ENCODE measurements at regions not wholly inside any gene's neighbourhood (a gene's known extent, or its start where the extent isn't known, plus 50 kb on each side); places are given as distances from the start of the nearest gene placed in this dataset.

DNA sequence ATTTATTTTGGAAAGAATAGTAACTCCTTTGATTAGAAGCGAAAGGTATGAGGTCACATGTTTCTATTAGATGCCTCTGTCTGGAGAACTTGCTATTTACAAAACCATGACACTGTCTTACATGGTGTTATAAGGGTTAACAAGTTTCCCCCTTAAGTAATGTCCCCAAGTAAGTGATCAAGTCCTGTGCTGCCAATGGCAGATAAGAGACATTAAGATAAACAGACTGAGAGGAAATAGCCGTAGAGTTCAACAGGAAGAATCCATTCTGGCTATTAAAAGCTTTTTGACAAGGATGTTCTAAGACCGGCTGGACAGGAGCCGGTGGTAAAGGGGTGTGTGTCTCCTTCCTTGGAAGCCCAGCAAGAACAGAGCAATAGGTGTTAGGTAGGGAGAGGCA, 257.5 kb downstream of the GADD45G start:
- POLR2A ChIA-PET, result no interaction called here
- no peaks in the 10 kb centered on the region for H3K9me3 ChIP-seq (ENCODE audit: control insufficient read depth in 1 of 2, insufficient read depth in 1 of 2, low read depth in 1 of 2, low read length in 2 of 2)
- H3K9ac ChIP-seq (ENCODE audit: low read length), result no peak overlapping the region
- H3K79me2 ChIP-seq (ENCODE audit: insufficient read depth, low read length), result no peaks in the 10 kb centered on the region
- no peak overlapping the region for H3K4me2 ChIP-seq (ENCODE audit: low read length)
- intact Hi-C loops (cut with micrococcal nuclease), result no loop called here
- H3K27me3 ChIP-seq (ENCODE audit: insufficient read depth, low read length), result peaks cover 3% of the 10 kb centered on the region
- no peak overlapping the region for H3K4me3 ChIP-seq (replicated peaks in 1 of 2; ENCODE audit: low read depth in 1 of 2, low read length in 2 of 2)
- no peak overlapping the region for H2AFZ ChIP-seq (ENCODE audit: low read depth, low read length, poor library complexity, severe bottlenecking)
- RAD21 ChIA-PET (ENCODE audit: low non-redundant PET in 1 of 2, low total read pairs in 2 of 2, uncharacterized antibody in 2 of 2, unreplicated experiment in 2 of 2), result no interaction called here
- BruUV-seq (replicated peaks), result no TSS peak
- H3K9me2 ChIP-seq (ENCODE audit: insufficient read depth), result no peaks in the 10 kb centered on the region
- H4K20me1 ChIP-seq (ENCODE audit: insufficient read depth), result no peaks in the 10 kb centered on the region
- no peaks in the 10 kb centered on the region for H3K36me3 ChIP-seq (ENCODE audit: control insufficient read depth in 1 of 2, insufficient read depth in 2 of 2, low read length in 2 of 2)
- TF ChIP-seq SIN3A (IDR thresholded peaks at IDR 0.05; ENCODE audit: low read depth) (no peak), CBX3 (IDR thresholded peaks at IDR 0.05; ENCODE audit: low read depth) (no peak)
- TF ChIP-seq, protein P1, sequence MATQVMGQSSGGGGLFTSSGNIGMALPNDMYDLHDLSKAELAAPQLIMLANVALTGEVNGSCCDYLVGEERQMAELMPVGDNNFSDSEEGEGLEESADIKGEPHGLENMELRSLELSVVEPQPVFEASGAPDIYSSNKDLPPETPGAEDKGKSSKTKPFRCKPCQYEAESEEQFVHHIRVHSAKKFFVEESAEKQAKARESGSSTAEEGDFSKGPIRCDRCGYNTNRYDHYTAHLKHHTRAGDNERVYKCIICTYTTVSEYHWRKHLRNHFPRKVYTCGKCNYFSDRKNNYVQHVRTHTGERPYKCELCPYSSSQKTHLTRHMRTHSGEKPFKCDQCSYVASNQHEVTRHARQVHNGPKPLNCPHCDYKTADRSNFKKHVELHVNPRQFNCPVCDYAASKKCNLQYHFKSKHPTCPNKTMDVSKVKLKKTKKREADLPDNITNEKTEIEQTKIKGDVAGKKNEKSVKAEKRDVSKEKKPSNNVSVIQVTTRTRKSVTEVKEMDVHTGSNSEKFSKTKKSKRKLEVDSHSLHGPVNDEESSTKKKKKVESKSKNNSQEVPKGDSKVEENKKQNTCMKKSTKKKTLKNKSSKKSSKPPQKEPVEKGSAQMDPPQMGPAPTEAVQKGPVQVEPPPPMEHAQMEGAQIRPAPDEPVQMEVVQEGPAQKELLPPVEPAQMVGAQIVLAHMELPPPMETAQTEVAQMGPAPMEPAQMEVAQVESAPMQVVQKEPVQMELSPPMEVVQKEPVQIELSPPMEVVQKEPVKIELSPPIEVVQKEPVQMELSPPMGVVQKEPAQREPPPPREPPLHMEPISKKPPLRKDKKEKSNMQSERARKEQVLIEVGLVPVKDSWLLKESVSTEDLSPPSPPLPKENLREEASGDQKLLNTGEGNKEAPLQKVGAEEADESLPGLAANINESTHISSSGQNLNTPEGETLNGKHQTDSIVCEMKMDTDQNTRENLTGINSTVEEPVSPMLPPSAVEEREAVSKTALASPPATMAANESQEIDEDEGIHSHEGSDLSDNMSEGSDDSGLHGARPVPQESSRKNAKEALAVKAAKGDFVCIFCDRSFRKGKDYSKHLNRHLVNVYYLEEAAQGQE (IDR thresholded peaks at IDR 0.05; ENCODE audit: low read depth), result no peak
- H3K27ac ChIP-seq (ENCODE audit: low read depth, low read length), result no peak overlapping the region
- ATAC-seq (no peak), DNase-seq (ENCODE audit: low read depth, low spot score) (no peak)
- CTCF ChIA-PET, result no interaction called here
- no peaks in the 10 kb centered on the region for H3K4me1 ChIP-seq (ENCODE audit: control insufficient read depth in 1 of 2, insufficient read depth in 2 of 2, low read length in 2 of 2)

DNA sequence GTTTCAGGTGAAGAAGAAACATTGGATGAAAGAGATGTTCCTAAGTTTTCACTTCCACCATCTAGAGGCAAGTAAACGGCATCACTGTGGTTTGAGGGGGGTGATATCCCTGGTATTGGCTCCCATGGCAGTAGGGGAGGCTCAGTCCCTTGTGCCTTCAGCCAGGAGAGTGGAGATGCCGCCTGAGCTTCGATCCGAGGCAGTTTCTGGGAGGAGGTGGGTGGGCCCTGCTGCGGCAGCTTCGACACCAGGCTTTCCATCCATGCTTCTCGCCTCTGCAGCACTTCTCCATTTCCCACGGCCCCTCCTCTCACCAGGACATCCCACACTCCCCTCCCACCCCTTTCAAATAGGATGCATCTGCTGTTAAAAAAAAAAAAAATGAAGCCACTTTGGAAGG, 258.3 kb downstream of the GADD45G start:
- Histone ChIP-seq H3K4me3 (replicated peaks in 1 of 2; ENCODE audit: low read depth in 1 of 2, low read length in 2 of 2) (no peak overlapping the region), H2AFZ (ENCODE audit: low read depth, low read length, poor library complexity, severe bottlenecking) (no peak overlapping the region), H3K27me3 (ENCODE audit: insufficient read depth, low read length) (peaks cover 3% of the 10 kb centered on the region), H4K20me1 (ENCODE audit: insufficient read depth) (no peaks in the 10 kb centered on the region), H3K9me2 (ENCODE audit: insufficient read depth) (no peaks in the 10 kb centered on the region), H3K9me3 (ENCODE audit: control insufficient read depth in 1 of 2, insufficient read depth in 1 of 2, low read depth in 1 of 2, low read length in 2 of 2) (no peaks in the 10 kb centered on the region), H3K4me1 (ENCODE audit: control insufficient read depth in 1 of 2, insufficient read depth in 2 of 2, low read length in 2 of 2) (no peaks in the 10 kb centered on the region), H3K27ac (ENCODE audit: low read depth, low read length) (no peak overlapping the region), H3K9ac (ENCODE audit: low read length) (no peak overlapping the region), H3K36me3 (ENCODE audit: control insufficient read depth in 1 of 2, insufficient read depth in 2 of 2, low read length in 2 of 2) (no peaks in the 10 kb centered on the region), H3K4me2 (ENCODE audit: low read length) (no peak overlapping the region), H3K79me2 (ENCODE audit: insufficient read depth, low read length) (no peaks in the 10 kb centered on the region)
- BruUV-seq (replicated peaks), result no TSS peak
- CTCF ChIA-PET, result no interaction called here
- DNase-seq (ENCODE audit: low read depth, low spot score) (no peak), ATAC-seq (no peak)
- RAD21 ChIA-PET (ENCODE audit: low non-redundant PET in 1 of 2, low total read pairs in 2 of 2, uncharacterized antibody in 2 of 2, unreplicated experiment in 2 of 2), result no interaction called here
- POLR2A ChIA-PET, result no interaction called here
- intact Hi-C loops (cut with micrococcal nuclease), result no loop called here
- TF ChIP-seq SIN3A (IDR thresholded peaks at IDR 0.05; ENCODE audit: low read depth), result no peak
- TF ChIP-seq SRF (IDR thresholded peaks at IDR 0.05; ENCODE audit: low read depth), result no peak
- no peak for TF ChIP-seq POLR2AphosphoS5 (IDR thresholded peaks at IDR 0.05; ENCODE audit: low read depth, low read length)
- no peak for TF ChIP-seq FOSL1 (IDR thresholded peaks at IDR 0.05; ENCODE audit: low read depth)
- TF ChIP-seq, protein P2, sequence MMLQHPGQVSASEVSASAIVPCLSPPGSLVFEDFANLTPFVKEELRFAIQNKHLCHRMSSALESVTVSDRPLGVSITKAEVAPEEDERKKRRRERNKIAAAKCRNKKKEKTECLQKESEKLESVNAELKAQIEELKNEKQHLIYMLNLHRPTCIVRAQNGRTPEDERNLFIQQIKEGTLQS (IDR thresholded peaks at IDR 0.05), result no peak
- TF ChIP-seq EGR1 (IDR thresholded peaks at IDR 0.05; ENCODE audit: low read depth), result no peak
- TF ChIP-seq RAD21 (IDR thresholded peaks at IDR 0.05; ENCODE audit: low read depth), result no peak
- no peak for TF ChIP-seq SP1 (IDR thresholded peaks at IDR 0.05; ENCODE audit: low read depth)
- no peak for TF ChIP-seq ZFX (IDR thresholded peaks at IDR 0.05)
- TF ChIP-seq, protein P3, sequence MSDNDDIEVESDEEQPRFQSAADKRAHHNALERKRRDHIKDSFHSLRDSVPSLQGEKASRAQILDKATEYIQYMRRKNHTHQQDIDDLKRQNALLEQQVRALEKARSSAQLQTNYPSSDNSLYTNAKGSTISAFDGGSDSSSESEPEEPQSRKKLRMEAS (IDR thresholded peaks at IDR 0.05), result no peak
- no peak for TF ChIP-seq TCF7L2 (IDR thresholded peaks at IDR 0.05; ENCODE audit: borderline replicate concordance, extremely low read depth, insufficient read depth, insufficient read length)
- no peak for TF ChIP-seq EZH2 (IDR thresholded peaks at IDR 0.05)
- TF ChIP-seq, protein P1 (IDR thresholded peaks at IDR 0.05; ENCODE audit: low read depth), result no peak
- no peak for TF ChIP-seq ZNF274 (IDR thresholded peaks at IDR 0.05; ENCODE audit: low read depth, low read length)
